CD14-positive monocyte (primary cell): ENCODE measurements at regions not wholly inside any gene's neighbourhood (a gene's known extent, or its start where the extent isn't known, plus 50 kb on each side); places are given as distances from the start of the nearest gene placed in this dataset.

ENCODE experiments used
- DNase-seq, 3 donors: peaks; one replicate each; pipeline ENCODE4 v3.0.0-alpha.2; 2011 to 2022
- H2AFZ ChIP-seq: 2 replicates; pipeline ENCODE4 v1.6.0; 2012; ENCODE audit warnings: mild to moderate bottlenecking, low read depth, low read length, inconsistent platforms; ENCODE audit not compliant: insufficient read depth, poor library complexity, severe bottlenecking
- H3K27ac ChIP-seq, 2 donors: 1 replicate in 1 of 2; 2 replicates in 1 of 2; pipeline ENCODE4 v1.5.1; 2012 to 2013; ENCODE audit warnings: low read length in 2 of 2, control low read depth in 1 of 2, inconsistent platforms in 1 of 2, low read depth in 1 of 2, mild to moderate bottlenecking in 1 of 2
- H3K27me3 ChIP-seq, 2 donors: one replicate each; pipeline versions ENCODE4 v1.6.0 to v1.6.1; 2011 to 2013; ENCODE audit warnings: low read length in 2 of 2; ENCODE audit not compliant: control insufficient read depth in 2 of 2, insufficient read depth in 2 of 2
- H3K36me3 ChIP-seq, 2 donors: replicated peaks in 1 of 2; 1 replicate in 1 of 2; 2 replicates in 1 of 2; pipeline versions ENCODE4 v1.5.1 to v1.6.1; 2012 to 2013; ENCODE audit warnings: low read length in 2 of 2, control low read depth in 1 of 2, inconsistent platforms in 1 of 2, mild to moderate bottlenecking in 1 of 2; ENCODE audit not compliant: insufficient read depth in 2 of 2, control insufficient read depth in 1 of 2
- H3K4me1 ChIP-seq, 2 donors: 1 replicate in 1 of 2; 2 replicates in 1 of 2; pipeline versions ENCODE4 v1.5.1 to v1.6.1; 2012 to 2013; ENCODE audit warnings: low read length in 2 of 2, control low read depth in 1 of 2, inconsistent platforms in 1 of 2, mild to moderate bottlenecking in 1 of 2, moderate library complexity in 1 of 2; ENCODE audit not compliant: insufficient read depth in 2 of 2, control insufficient read depth in 1 of 2
- H3K4me2 ChIP-seq: replicated peaks from 2 replicates; pipeline ENCODE3; 2012; ENCODE audit warnings: low read length, moderate library complexity, mild to moderate bottlenecking; ENCODE audit not compliant: poor library complexity, severe bottlenecking; ENCODE audit errors: extremely low read depth
- H3K4me3 ChIP-seq, 3 experiments: fragments of 200-600 bp in 1 of 3; sonication (generic) in 1 of 3; replicated peaks in 1 of 3; 1 replicate in 2 of 3; 2 replicates in 1 of 3; pipeline ENCODE4 v1.5.1; 2011 to 2013; ENCODE audit warnings: low read length in 3 of 3, mild to moderate bottlenecking in 3 of 3, control low read depth in 2 of 3, low read depth in 2 of 3, inconsistent platforms in 1 of 3, moderate library complexity in 1 of 3
- H3K79me2 ChIP-seq: 2 replicates; pipeline ENCODE4 v1.6.0; 2012; ENCODE audit warnings: mild to moderate bottlenecking, control low read depth, inconsistent platforms, low read length, moderate library complexity; ENCODE audit not compliant: insufficient read depth
- H3K9ac ChIP-seq: 2 replicates; pipeline ENCODE4 v1.6.0; 2017; ENCODE audit warnings: low read length, mild to moderate bottlenecking; ENCODE audit not compliant: insufficient read depth, poor library complexity, severe bottlenecking
- H3K9me3 ChIP-seq, 2 donors: replicated peaks in 1 of 2; 1 replicate in 1 of 2; 2 replicates in 1 of 2; pipeline versions ENCODE4 v1.5.1 to v1.6.1; 2012 to 2013; ENCODE audit warnings: low read length in 2 of 2, control low read depth in 1 of 2; ENCODE audit not compliant: control insufficient read depth in 1 of 2, insufficient read depth in 1 of 2
- H4K20me1 ChIP-seq: 2 replicates; pipeline ENCODE4 v1.6.0; 2012; ENCODE audit warnings: mild to moderate bottlenecking, low read length, control low read depth, moderate library complexity; ENCODE audit not compliant: insufficient read depth
- H3K27ac Mint-ChIP-seq, 7 donors: one replicate each; pipeline ENCODE4 v1.8.0; 2020; ENCODE audit warnings: mild to moderate bottlenecking in 7 of 7, mixed read lengths in 7 of 7, moderate library complexity in 6 of 7, inconsistent platforms in 2 of 7
- H3K27me3 Mint-ChIP-seq, 3 donors: one replicate each; pipeline ENCODE4 v1.8.0; 2021 to 2022; ENCODE audit warnings: low read depth in 3 of 3, mild to moderate bottlenecking in 3 of 3, mixed read lengths in 3 of 3, moderate library complexity in 3 of 3, inconsistent platforms in 1 of 3
- H3K36me3 Mint-ChIP-seq, 2 donors: one replicate each; pipeline ENCODE4 v1.8.0; 2020; ENCODE audit warnings: mixed read lengths in 2 of 2, inconsistent platforms in 1 of 2, mild to moderate bottlenecking in 1 of 2
- H3K4me1 Mint-ChIP-seq: one replicate; pipeline ENCODE4 v1.8.0; 2020; ENCODE audit warnings: mild to moderate bottlenecking, mixed read lengths
- H3K4me3 Mint-ChIP-seq, 2 donors: one replicate each; pipeline ENCODE4 v1.8.0; 2020; ENCODE audit warnings: mild to moderate bottlenecking in 2 of 2, mixed read lengths in 2 of 2, moderate library complexity in 1 of 2
- H3K9me3 Mint-ChIP-seq, 7 donors: one replicate each; pipeline ENCODE4 v1.8.0; 2020 to 2022; ENCODE audit warnings: mixed read lengths in 7 of 7, mild to moderate bottlenecking in 6 of 7, moderate library complexity in 6 of 7, inconsistent platforms in 2 of 7
- CTCF ChIP-seq: fragments of 200-600 bp; IDR thresholded peaks from one replicate; pipeline ENCODE4 v1.8.0; 2022; ENCODE audit warnings: antibody characterized with exemption, mild to moderate bottlenecking
- WGBS: methylation state at CpG from one replicate; pipeline ENCODE4 v1.1.5; 2013; ENCODE audit warnings: missing lambda C conversion rate; ENCODE audit not compliant: insufficient coverage; 5-methylcytosine and 5-hydroxymethylcytosine counted together
- intact Hi-C, 2 donors: fragments of 100-400 bp; cut with micrococcal nuclease; formaldehyde crosslinking; loops; one replicate each; pipeline versions ENCODE4 v1.15.0 to v1.15.1; 2023

- Histone ChIP-seq H3K36me3 (no peaks in the 10 kb centered on the region), H3K27ac (no peak overlapping the region), H3K79me2 (no peaks in the 10 kb centered on the region), H4K20me1 (no peaks in the 10 kb centered on the region), H2AFZ (peak overlapping the region; percentile 2), H3K4me3 (no peak overlapping the region), H3K4me1 (no peaks in the 10 kb centered on the region), H3K9me3 (no peaks in the 10 kb centered on the region), H3K4me2 (no peak overlapping the region), H3K9ac (no peak overlapping the region), H3K27me3 (no peaks in the 10 kb centered on the region)
- H3K36me3 Mint-ChIP-seq = no peaks in the 10 kb centered on the region
- WGBS = 0% methylated on average over 1 of the region's 7 CpGs
- H3K4me3 Mint-ChIP-seq = no peak overlapping the region
- peaks cover 2% of the 10 kb centered on the region for H3K4me1 Mint-ChIP-seq
- H3K9me3 Mint-ChIP-seq = peaks cover 0 to 6% (median 0%) of the 10 kb centered on the region in 7 donors
- no peak overlapping the region for H3K27ac Mint-ChIP-seq
- intact Hi-C loops = no loop called here
- DNase-seq = peak in 2 of 3 donors; percentile 4 to 17
- peak; percentile 40 for TF ChIP-seq CTCF
- peaks cover 2 to 3% (median 2%) of the 10 kb centered on the region in 3 donors for H3K27me3 Mint-ChIP-seq
These were observed 127.9 kb downstream of the ST8SIA2 start for GRCh38 chr15:92521624-92522008.

- Mint-ChIP-seq H3K4me3 (no peak overlapping the region), H3K27me3 (peaks cover 2% of the 10 kb centered on the region in 3 donors), H3K9me3 (peaks cover 0 to 4% (median 0%) of the 10 kb centered on the region in 7 donors), H3K27ac (no peak overlapping the region), H3K36me3 (no peaks in the 10 kb centered on the region), H3K4me1 (peaks cover 2% of the 10 kb centered on the region)
- H3K4me2 ChIP-seq = no peak overlapping the region
- H3K27me3 ChIP-seq = no peaks in the 10 kb centered on the region
- no peaks in the 10 kb centered on the region for H3K36me3 ChIP-seq
- no peaks in the 10 kb centered on the region for H3K9me3 ChIP-seq
- no CpG with 5 or more reads among the region's 2 CpGs for WGBS
- DNase-seq = no peak
- no peak overlapping the region for H3K27ac ChIP-seq
- TF ChIP-seq CTCF = no peak
- H3K79me2 ChIP-seq = no peaks in the 10 kb centered on the region
- peak overlapping the region; percentile 2 for H2AFZ ChIP-seq
- no peaks in the 10 kb centered on the region for H3K4me1 ChIP-seq
- intact Hi-C loops = no loop called here
- H3K9ac ChIP-seq = no peak overlapping the region
- H4K20me1 ChIP-seq = no peaks in the 10 kb centered on the region
- H3K4me3 ChIP-seq = no peak overlapping the region
These were observed 127.4 kb downstream of the ST8SIA2 start for GRCh38 chr15:92520914-92521623.
